Panc1 (cell line): ENCODE measurements at regions not wholly inside any gene's neighbourhood (a gene's known extent, or its start where the extent isn't known, plus 50 kb on each side); places are given as distances from the start of the nearest gene placed in this dataset.

Experiments used
- CTCF ChIP-seq: fragments of 450-650 bp; IDR thresholded peaks from 2 replicates; pipeline ENCODE4 v1.5.1; 2017; ENCODE audit warnings: mild to moderate bottlenecking
- POLR2AphosphoS5 ChIP-seq: IDR thresholded peaks from 2 replicates; pipeline ENCODE4 v1.6.1; 2012; ENCODE audit warnings: mild to moderate bottlenecking, low read depth, low read length, moderate library complexity

GRCh38 chr3:186487037-186487436 lies 57.1 kb downstream of the CRYGS start:
- no peak for TF ChIP-seq POLR2AphosphoS5
- TF ChIP-seq CTCF, result no peak
